Hematopoietic multipotent progenitor cell treated with erythropoietin and hydrocortisone succinate and interleukin-3 and kit ligand, for 6 days (in vitro differentiated cells): ENCODE measurements at regions not wholly inside any gene's neighbourhood (a gene's known extent, or its start where the extent isn't known, plus 50 kb on each side); places are given as distances from the start of the nearest gene placed in this dataset.
"Not testable (repeated sequence)": the region's sequence is repeated elsewhere in the genome, so short reads cannot be mapped to it uniquely, and the experiment has no call there.

Source experiments
- DNase-seq: peaks from one replicate; pipeline ENCODE4 v3.0.0-alpha.2; 2015

DNA sequence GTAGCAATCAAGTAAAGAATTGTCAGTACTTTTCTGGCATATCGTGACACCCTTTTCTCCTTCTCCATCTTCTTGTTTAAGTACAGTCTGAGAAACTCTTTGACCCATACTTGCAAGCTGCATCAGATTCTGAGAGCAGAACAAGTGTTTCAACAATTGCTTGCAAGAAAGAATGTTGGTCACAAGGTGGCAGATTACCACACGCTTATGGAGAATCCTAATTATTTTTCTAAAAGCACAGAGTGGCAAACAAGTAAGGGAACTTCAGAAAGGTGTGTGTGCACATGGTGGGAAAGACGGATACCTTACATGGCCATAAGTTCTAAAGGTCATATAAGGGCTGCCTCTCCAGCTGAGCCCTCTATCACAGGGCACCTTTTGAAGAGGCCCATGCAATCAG lies 136.4 kb upstream of the FGF13 start:
- no peak for DNase-seq

DNA sequence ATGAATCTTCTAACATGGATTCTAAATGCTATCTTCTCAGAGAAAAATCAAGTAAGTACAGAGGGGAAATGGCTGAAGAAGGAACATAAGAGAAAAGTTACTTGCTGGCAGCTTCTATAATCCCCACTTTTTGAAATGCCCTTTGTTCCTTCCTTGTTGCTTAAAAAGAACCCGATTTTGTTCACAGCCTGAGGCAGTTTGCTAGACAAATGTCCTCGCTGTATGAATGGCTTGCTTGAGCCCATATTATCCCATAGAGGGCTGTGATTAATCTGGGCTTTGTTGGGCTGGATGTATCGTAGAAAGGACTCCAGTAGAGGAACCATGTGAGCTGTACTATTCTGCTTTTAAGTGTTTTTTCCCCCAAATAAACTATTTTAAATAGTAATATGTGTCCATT lies 134.3 kb upstream of the FGF13 start:
- DNase-seq: no peak

DNA sequence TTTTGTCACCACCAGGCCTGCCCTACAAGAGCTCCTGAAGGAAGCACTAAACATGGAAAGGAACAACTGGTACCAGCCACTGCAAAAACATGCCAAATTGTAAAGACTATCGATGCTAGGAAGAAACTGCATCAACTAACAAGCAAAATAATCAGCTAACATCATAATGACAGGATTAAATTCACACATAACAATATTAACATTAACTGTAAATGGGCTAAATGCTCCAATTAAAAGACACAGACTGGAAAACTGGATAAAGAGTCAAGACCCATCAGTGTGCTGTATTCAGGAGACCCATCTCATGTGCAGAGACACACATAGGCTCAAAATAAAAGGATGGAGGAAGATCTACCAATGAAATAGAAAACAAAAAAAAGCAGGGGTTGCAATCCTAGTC lies 95.9 kb upstream of the FGF13 start:
- not testable (repeated sequence) for DNase-seq

DNA sequence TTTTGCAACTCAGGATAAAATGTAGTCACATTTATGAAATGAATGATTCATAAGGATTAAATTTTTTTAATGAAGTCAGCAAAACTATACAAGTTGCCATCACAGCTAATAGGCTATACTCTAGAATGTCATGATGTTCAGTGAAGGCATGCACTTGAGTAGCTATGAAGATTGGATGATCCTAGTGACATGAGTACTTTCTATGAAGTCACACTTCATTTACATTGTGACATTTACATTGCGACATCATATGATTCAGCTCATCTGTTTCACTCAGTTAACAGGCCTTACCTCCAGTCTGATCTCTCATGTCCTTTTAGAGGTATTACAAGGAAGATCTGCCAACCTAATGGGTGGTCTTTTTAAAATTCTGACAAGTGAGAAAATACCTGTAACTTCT lies 82.7 kb upstream of the FGF13 start:
- DNase-seq: no peak

DNA sequence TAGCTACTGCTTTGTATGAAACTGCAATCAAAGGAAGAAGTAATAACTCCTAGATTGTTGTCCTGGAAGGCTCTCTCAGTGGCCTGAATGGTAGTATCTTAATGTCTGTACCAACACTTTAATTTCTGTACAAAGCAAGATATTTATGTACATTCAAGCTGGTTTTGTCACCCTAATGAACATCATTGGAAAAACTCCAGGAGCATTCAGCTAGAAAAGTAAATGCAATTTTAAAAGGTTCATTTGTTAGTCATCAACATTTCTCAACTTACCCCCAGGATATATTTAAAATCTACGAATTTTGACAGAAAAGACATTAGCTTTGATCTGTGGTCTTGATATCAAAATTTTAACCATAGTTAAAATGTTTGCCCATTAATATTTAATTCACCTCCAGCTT lies 80.0 kb upstream of the FGF13 start:
- no peak for DNase-seq

DNA sequence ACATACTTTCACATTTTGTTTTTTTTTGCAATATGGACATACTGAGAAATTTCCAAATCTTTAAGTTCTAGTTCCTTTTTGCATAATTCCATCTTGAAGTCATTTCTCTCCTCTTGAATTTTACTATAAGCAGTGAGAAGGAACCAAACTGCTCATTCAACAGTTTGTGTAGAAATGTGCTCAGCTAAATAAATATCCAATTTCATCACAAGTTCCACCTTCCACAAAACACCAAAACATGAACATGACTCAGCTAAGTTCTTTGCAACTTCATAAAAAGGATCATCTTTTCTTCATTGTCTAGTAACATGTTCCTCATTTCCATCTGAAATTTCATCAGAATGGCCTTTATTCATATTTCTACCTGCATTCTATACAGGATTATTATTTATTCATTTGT lies 77.3 kb upstream of the FGF13 start:
- peak; percentile 1 for DNase-seq

DNA sequence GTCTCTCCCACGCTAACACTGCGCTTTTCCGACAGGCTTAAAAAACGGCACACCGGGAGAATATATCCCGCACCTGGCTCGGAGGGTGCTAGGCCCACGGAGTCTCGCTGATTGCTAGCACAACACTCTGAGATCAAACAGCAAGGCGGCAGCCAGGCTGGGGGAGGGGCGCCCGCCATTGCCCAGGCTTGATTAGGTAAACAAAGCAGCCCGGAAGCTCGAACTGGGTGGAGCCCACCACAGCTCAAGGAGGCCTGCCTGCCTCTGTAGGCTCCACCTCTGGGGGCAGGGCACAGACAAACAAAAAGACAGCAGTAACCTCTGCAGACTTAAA lies 67.0 kb upstream of the FGF13 start:
- DNase-seq: not testable (repeated sequence)

DNA sequence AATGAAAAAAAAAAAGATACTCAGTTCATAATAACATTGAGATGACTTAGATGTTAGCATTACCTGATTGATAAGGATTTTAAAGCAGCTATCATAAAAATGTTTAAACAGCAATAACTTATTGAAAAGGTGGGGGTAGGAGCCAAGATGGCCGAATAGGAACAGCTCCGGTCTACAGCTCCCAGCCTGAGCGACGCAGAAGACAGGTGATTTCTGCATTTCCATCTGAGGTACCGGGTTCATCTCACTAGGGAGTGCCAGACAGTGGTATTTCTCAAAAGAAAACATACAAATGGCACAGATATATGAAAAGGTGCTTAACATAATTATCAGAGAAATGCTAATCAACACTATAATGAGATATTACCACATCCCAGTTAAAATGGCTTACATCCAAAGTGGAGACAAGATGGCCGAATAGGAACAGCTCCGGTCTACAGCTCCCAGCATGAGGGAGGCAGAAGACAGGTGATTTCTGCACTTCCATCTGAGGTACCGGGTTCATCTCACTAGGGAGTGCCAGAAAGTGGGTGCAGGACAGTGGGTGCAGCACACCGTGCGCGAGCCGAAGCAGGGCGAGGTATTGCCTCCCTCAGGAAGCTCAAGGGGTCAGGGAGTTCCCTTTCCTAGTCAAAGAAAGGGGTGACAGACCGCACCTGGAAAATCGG lies 66.5 kb upstream of the FGF13 start:
- not testable (repeated sequence) for DNase-seq

DNA sequence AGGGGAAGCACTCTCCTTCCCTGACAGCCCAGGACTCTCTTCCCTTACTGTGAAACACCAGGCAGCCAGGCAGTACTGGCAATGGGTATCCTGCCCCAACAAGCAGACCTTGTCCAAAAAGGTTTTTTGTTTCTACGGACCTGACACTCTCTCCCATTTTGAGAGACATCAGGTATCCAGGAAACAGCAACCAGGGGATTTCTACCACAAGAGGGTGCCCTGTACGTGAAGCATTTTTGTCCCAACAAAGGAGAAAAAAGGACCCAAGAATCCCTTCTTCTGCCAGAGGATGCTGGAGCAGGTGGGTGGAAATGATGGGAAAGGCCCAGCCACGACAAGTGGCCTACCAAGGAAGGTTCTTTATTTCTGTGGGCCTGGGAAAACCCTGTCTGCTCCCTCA lies 65.7 kb upstream of the FGF13 start:
- DNase-seq: no peak

DNA sequence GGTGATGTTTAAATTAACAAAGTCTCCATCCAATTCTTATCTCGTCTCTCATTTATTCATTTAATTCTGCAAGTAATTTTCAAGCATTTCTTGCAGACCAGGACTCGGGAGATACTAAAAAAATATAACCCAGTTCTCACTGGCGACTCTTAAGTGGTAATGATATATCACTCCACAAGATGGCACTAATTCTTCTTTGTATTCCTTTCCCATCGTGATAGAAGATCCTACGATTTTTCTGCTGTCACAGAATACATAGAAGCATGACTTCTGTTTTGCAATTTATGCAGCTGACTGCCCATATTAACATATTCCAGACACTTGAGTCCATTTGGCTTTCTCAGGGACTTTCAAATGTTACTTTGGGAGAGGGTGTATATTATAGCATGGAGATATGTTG lies 64.0 kb upstream of the FGF13 start:
- peak; percentile 53 for DNase-seq

DNA sequence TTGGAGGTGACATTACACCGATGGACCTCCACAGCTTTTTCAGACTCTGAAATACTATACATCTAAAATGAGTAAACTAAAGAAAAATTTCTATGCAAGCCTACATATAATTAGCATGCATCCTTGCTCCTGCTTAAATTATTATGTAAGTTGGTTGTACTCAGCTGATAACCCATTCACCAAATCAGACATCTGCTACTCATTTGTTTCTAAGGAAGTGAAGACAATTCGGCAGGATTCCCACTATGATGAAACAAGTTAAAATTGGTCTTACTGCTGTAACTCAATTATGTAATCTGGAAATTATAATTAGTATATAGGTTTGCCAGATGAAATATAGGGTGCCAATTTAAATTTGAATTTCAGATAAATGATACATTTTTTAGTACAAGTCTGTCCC lies 59.5 kb upstream of the FGF13 start:
- DNase-seq: no peak

DNA sequence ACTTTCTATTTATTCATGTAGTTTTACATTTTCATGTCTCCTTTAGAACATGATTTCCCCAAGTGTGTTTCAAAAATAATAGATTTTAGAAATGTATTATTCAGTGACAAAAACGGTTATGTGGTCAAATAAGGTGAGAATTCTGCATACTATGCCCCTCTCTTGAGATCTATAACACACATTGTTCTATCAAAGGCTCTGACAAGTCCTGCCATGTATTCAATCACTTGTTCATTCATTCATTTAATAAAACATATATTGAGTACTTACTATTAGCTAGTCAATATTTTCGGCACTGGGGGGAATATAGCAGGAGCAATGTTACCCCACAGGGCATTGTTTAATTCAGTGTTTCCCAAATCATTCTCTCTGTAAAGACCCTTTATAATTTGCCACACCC lies 58.4 kb upstream of the FGF13 start:
- DNase-seq: no peak

DNA sequence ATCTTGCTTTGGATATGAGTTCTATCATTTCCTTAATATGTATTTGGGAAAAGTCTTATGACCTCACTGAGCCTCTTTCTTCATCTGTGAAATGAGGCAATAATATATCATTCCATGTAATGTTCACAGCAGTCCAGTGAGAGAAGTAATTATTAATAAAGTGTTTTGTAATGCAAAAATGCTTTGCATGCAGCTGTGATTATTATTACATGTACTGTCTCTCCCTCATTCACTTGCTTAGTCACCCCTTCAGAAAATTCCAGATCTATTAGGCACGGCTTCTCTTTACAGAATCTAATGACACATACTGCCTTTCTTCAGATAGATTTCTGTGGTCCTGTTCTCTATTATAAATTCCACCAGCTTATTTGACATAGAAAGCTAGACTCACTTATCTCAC lies 53.5 kb upstream of the FGF13 start:
- no peak for DNase-seq

DNA sequence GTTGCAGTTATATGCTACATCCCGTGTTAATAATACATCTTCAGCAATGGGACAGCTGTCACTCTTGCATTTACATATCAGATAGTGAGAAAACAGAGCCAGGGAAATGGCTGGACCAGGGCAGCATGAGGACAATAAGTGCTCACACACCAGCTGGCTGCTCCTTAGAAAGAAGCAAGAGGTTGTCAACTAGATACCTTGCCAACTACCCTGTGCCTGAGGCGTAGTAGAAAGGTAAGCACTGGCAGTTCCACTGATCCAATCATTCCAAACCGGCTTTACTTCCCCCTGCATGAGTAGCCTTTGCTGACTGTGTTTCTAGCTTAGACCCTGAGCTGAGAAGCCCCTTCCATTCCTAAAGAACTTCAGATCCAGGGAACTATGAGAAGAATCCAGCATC lies 52.2 kb upstream of the FGF13 start:
- no peak for DNase-seq

DNA sequence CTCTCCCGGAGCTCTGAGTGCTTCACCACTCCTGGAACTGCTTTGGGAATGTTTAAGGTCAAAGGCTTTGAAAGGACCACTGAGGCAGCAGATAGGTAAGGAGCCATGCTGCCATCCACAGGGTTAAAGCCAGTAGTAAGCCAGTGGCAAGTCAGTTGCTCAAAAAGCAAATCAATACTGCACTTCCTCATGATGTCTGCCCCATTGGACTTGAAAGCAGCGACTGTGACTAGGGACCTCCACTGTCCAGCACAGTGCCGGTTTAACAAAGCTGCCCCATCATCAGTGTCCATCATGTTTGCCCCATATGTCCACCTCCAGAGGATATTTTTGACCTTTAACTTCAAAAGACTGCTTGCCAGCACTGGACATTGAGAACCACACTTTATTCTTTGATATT lies 49.9 kb upstream of the FGF13 start:
- DNase-seq: no peak
